Cardiac muscle cell (in vitro differentiated cells and primary cell): ENCODE measurements at regions not wholly inside any gene's neighbourhood (a gene's known extent, or its start where the extent isn't known, plus 50 kb on each side); places are given as distances from the start of the nearest gene placed in this dataset.

Experiments
- DNase-seq, 2 donors: peaks; one replicate each; pipeline versions ENCODE4 v3.0.0 to v3.0.0-alpha.2; 2010 to 2017; ENCODE audit warnings: low read depth in 1 of 2, low spot score in 1 of 2
- H3K27ac ChIP-seq: fragments of 200-600 bp; sonication (generic); 2 replicates; pipeline ENCODE4 v1.5.1; 2016
- H3K27me3 ChIP-seq: fragments of 200-600 bp; sonication (generic); 2 replicates; pipeline ENCODE4 v1.6.0; 2016; ENCODE audit warnings: control low read depth
- H3K36me3 ChIP-seq: fragments of 200-600 bp; sonication (generic); 2 replicates; pipeline ENCODE4 v1.5.1; 2016; ENCODE audit warnings: control low read depth
- H3K4me1 ChIP-seq: fragments of 200-600 bp; sonication (generic); 2 replicates; pipeline ENCODE4 v1.8.1; 2017; ENCODE audit warnings: low read depth, mild to moderate bottlenecking, mixed run types
- H3K4me3 ChIP-seq: fragments of 200-600 bp; sonication (generic); 2 replicates; pipeline ENCODE4 v1.5.1; 2016; ENCODE audit warnings: mild to moderate bottlenecking
- H3K9me3 ChIP-seq: fragments of 200-600 bp; sonication (generic); 2 replicates; pipeline ENCODE4 v1.5.1; 2017; ENCODE audit warnings: low read depth, mild to moderate bottlenecking, control low read depth
- TF ChIP-seq, protein P1 (sequence below): IDR thresholded peaks from 2 replicates; pipeline ENCODE4 v1.5.1; 2012; ENCODE audit warnings: low read depth, mild to moderate bottlenecking, low read length

DNA sequence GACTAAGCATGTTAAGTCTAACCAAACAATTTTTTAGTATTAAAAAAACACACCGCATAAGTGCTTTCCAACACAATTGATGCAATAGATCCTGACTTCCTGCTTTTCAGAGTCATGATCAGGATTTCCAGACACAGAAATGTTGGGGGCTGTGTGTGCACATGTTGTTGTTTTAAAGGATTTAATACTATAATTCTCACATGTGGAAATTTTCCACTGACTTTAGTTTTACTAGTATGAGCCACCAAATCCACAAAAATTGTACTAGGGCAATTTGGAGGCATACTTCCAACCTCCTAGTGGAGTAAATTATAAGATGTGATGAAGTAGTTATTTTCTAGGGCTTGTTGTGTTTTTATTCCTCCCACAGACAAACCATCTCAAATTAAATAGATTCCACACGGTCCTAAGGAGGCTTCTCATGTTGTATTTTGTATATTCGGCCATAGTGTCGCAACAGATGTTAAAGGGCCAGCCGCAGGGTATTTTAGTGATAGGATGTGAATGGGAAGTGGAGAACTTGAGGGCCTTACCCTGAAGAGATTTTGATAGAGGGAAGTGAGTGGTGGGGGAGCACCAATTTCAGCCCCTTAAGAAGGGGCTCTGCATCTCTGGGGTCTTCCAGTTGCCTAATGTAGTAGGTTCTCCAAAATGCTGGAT, 108.9 kb upstream of the KLF7 start:
- Histone ChIP-seq H3K27ac (no peak overlapping the region), H3K9me3 (no peaks in the 10 kb centered on the region), H3K4me3 (no peak overlapping the region), H3K27me3 (no peaks in the 10 kb centered on the region), H3K36me3 (no peaks in the 10 kb centered on the region), H3K4me1 (peaks cover 4% of the 10 kb centered on the region)
- DNase-seq: no peak
- TF ChIP-seq, protein P1, sequence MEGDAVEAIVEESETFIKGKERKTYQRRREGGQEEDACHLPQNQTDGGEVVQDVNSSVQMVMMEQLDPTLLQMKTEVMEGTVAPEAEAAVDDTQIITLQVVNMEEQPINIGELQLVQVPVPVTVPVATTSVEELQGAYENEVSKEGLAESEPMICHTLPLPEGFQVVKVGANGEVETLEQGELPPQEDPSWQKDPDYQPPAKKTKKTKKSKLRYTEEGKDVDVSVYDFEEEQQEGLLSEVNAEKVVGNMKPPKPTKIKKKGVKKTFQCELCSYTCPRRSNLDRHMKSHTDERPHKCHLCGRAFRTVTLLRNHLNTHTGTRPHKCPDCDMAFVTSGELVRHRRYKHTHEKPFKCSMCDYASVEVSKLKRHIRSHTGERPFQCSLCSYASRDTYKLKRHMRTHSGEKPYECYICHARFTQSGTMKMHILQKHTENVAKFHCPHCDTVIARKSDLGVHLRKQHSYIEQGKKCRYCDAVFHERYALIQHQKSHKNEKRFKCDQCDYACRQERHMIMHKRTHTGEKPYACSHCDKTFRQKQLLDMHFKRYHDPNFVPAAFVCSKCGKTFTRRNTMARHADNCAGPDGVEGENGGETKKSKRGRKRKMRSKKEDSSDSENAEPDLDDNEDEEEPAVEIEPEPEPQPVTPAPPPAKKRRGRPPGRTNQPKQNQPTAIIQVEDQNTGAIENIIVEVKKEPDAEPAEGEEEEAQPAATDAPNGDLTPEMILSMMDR: no peak

DNA sequence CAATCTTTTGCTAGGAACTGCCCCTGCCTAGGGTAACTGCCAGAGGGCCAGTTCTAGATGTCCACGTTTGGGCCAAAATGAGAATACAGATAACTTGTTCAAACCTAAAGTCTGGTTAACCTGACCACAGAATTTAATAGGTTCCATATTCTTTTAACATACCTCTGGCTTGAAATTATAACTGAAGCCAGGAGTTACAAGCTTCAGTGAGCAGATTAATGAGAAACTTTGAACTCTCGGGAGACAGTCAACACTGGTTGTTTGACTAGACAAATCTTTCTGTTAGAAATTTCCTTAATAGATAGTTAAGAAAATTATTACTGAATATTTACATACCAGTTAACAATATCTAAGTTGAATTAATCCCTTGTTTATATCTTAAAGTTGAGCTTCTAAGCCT, 110.0 kb upstream of the KLF7 start:
- H3K9me3 ChIP-seq: no peaks in the 10 kb centered on the region
- no peak overlapping the region for H3K4me3 ChIP-seq
- TF ChIP-seq, protein P1: no peak
- no peaks in the 10 kb centered on the region for H3K4me1 ChIP-seq
- H3K27me3 ChIP-seq: no peaks in the 10 kb centered on the region
- no peak overlapping the region for H3K27ac ChIP-seq
- no peaks in the 10 kb centered on the region for H3K36me3 ChIP-seq
- no peak for DNase-seq

DNA sequence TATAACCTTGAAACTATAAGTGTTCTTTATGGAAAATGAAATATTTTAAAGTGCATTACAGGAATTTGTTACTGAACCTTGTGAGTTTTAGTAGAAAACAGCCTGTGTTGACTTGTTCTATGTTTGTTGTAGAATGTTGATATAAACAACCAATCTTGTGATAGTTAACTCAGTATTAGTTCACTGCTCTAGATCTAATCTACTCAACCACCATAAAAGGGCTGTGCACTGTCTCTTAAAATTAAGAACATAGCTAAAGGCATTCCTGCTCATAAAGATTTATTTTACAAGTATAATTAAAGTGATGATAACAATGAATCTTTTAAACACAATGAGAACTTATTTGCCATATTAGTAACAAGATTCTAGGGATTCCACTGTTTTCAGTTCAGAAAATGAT, 110.5 kb upstream of the KLF7 start:
- no peaks in the 10 kb centered on the region for H3K27me3 ChIP-seq
- TF ChIP-seq, protein P1: no peak
- no peak overlapping the region for H3K4me3 ChIP-seq
- H3K4me1 ChIP-seq: no peaks in the 10 kb centered on the region
- no peak overlapping the region for H3K27ac ChIP-seq
- H3K9me3 ChIP-seq: no peaks in the 10 kb centered on the region
- H3K36me3 ChIP-seq: no peaks in the 10 kb centered on the region
- DNase-seq: no peak

DNA sequence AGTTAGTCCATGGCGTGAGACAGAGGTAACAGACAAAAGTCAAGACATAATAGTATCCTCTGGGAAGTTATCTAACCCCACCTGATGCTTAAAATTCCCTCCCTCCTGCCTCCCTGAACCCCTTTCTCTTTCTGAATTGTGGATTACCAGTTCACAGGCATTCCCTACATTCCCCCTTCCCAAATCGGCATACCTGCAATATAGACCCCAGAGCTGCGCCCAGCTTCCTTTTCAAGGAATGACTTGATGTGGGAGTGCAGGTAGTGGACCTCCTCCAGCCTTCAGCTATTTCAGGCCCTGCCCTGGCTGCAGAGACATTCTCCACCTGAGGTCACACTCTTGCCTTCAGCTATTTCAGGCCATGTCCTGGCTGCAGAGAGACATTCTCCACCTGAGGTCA, 111.1 kb upstream of the KLF7 start:
- TF ChIP-seq, protein P1: no peak
- DNase-seq: no peak
- Histone ChIP-seq H3K9me3 (no peaks in the 10 kb centered on the region), H3K27me3 (no peaks in the 10 kb centered on the region), H3K4me3 (no peak overlapping the region), H3K36me3 (no peaks in the 10 kb centered on the region), H3K27ac (no peak overlapping the region), H3K4me1 (no peaks in the 10 kb centered on the region)

DNA sequence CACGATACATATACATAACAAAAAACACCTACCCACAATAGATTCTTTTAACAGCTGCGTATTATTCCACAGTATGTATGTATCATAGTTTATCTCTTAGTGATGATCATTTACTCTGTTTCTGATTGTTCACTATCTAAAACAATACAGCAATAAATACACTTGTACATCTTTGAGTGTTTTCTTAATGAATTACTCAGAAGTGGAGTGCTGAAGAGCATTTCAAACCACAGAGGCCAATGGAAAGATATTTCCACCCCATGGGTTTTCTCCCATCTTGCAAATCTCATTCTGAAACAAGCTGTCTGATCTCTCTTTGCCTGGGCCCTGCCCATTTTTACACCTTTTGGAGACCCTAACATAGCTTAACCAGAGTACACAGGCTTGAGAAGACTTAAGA, 113.8 kb upstream of the KLF7 start:
- Histone ChIP-seq H3K27me3 (no peaks in the 10 kb centered on the region), H3K4me3 (no peak overlapping the region), H3K36me3 (no peaks in the 10 kb centered on the region), H3K9me3 (no peaks in the 10 kb centered on the region), H3K27ac (no peak overlapping the region), H3K4me1 (peaks cover 9% of the 10 kb centered on the region)
- no peak for DNase-seq
- TF ChIP-seq, protein P1: no peak
